ENCODE measurements at regions not wholly inside any gene's neighbourhood (a gene's known extent, or its start where the extent isn't known, plus 50 kb on each side); places are given as distances from the start of the nearest gene placed in this dataset.

DNA sequence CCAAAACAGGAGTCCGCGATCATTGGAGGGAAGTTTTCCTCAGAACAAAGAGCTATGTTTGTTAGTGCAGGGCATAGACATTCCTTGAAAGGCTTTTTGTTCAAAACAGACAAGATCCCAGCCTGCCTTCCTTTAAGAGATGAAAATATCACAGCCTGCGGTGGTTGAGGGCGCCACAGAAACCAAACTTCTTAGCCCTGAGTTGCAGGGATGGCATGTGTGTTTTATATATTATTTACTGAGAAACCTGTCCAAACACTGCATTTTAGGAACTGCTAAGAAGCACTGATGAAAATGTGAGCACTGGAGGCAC lies 57.5 kb upstream of the TMEM178A start:
- TF ChIP-seq, protein P1, sequence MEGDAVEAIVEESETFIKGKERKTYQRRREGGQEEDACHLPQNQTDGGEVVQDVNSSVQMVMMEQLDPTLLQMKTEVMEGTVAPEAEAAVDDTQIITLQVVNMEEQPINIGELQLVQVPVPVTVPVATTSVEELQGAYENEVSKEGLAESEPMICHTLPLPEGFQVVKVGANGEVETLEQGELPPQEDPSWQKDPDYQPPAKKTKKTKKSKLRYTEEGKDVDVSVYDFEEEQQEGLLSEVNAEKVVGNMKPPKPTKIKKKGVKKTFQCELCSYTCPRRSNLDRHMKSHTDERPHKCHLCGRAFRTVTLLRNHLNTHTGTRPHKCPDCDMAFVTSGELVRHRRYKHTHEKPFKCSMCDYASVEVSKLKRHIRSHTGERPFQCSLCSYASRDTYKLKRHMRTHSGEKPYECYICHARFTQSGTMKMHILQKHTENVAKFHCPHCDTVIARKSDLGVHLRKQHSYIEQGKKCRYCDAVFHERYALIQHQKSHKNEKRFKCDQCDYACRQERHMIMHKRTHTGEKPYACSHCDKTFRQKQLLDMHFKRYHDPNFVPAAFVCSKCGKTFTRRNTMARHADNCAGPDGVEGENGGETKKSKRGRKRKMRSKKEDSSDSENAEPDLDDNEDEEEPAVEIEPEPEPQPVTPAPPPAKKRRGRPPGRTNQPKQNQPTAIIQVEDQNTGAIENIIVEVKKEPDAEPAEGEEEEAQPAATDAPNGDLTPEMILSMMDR (IDR thresholded peaks at IDR 0.05; ENCODE audit: insufficient read depth, low read length), result no peak
- TF ChIP-seq POLR2AphosphoS5 (IDR thresholded peaks at IDR 0.05; ENCODE audit: low read depth) (no peak), GABPA (IDR thresholded peaks at IDR 0.05; ENCODE audit: low read depth) (no peak), SPI1 (IDR thresholded peaks at IDR 0.05; ENCODE audit: borderline replicate concordance, low read depth) (no peak)
- TF ChIP-seq, protein P2, sequence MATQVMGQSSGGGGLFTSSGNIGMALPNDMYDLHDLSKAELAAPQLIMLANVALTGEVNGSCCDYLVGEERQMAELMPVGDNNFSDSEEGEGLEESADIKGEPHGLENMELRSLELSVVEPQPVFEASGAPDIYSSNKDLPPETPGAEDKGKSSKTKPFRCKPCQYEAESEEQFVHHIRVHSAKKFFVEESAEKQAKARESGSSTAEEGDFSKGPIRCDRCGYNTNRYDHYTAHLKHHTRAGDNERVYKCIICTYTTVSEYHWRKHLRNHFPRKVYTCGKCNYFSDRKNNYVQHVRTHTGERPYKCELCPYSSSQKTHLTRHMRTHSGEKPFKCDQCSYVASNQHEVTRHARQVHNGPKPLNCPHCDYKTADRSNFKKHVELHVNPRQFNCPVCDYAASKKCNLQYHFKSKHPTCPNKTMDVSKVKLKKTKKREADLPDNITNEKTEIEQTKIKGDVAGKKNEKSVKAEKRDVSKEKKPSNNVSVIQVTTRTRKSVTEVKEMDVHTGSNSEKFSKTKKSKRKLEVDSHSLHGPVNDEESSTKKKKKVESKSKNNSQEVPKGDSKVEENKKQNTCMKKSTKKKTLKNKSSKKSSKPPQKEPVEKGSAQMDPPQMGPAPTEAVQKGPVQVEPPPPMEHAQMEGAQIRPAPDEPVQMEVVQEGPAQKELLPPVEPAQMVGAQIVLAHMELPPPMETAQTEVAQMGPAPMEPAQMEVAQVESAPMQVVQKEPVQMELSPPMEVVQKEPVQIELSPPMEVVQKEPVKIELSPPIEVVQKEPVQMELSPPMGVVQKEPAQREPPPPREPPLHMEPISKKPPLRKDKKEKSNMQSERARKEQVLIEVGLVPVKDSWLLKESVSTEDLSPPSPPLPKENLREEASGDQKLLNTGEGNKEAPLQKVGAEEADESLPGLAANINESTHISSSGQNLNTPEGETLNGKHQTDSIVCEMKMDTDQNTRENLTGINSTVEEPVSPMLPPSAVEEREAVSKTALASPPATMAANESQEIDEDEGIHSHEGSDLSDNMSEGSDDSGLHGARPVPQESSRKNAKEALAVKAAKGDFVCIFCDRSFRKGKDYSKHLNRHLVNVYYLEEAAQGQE (IDR thresholded peaks at IDR 0.05; ENCODE audit: insufficient replicate concordance, low read depth), result no peak
